ENCODE measurements at regions not wholly inside any gene's neighbourhood (a gene's known extent, or its start where the extent isn't known, plus 50 kb on each side); places are given as distances from the start of the nearest gene placed in this dataset.

- TF ChIP-seq ZNF518A (tag by site-specific recombination; conservative IDR thresholded peaks at IDR 0.05; ENCODE audit: low read depth), result no peak
- no peak for TF ChIP-seq SP7 (tag by site-specific recombination; IDR thresholded peaks at IDR 0.05)
- no peak for TF ChIP-seq ZNF274 (IDR thresholded peaks at IDR 0.05; ENCODE audit: low read length)
- TF ChIP-seq ZNF274 (tag by site-specific recombination; IDR thresholded peaks at IDR 0.05; ENCODE audit: borderline replicate concordance), result no peak
- TF ChIP-seq ZNF510 (tag by site-specific recombination; IDR thresholded peaks at IDR 0.05; ENCODE audit: insufficient replicate concordance), result no peak
- TF ChIP-seq CTCF (tag by site-specific recombination; IDR thresholded peaks at IDR 0.05), result no peak
- TF ChIP-seq ZNF324 (tag by site-specific recombination; IDR thresholded peaks at IDR 0.05), result no peak
- no peak for TF ChIP-seq ZNF311 (tag by site-specific recombination; IDR thresholded peaks at IDR 0.05; ENCODE audit: borderline replicate concordance)
- no peak for TF ChIP-seq OSR2 (tag by site-specific recombination; IDR thresholded peaks at IDR 0.05)
- TF ChIP-seq ZBTB8A (tag by site-specific recombination; IDR thresholded peaks at IDR 0.05), result no peak
- no peak for TF ChIP-seq ZFP41 (tag by site-specific recombination; IDR thresholded peaks at IDR 0.05; ENCODE audit: borderline replicate concordance)
- TF ChIP-seq ZNF146 (tag by site-specific recombination; IDR thresholded peaks at IDR 0.05), result no peak
- TF ChIP-seq TCF7L2 (IDR thresholded peaks at IDR 0.05; ENCODE audit: borderline replicate concordance, low read depth, low read length), result no peak
These were observed 643.1 kb upstream of the LRRTM1 start for GRCh38 chr2:80947601-80948130.

Measured in HEK293 (cell line).